Kidney epithelial cell (primary cell): ENCODE measurements at regions not wholly inside any gene's neighbourhood (a gene's known extent, or its start where the extent isn't known, plus 50 kb on each side); places are given as distances from the start of the nearest gene placed in this dataset.
A peak's percentile ranks its signal among the peaks of the same experiment; 100 is the strongest.
"Not testable (repeated sequence)": the region's sequence is repeated elsewhere in the genome, so short reads cannot be mapped to it uniquely, and the experiment has no call there.

Experiments used
- DNase-seq: peaks from one replicate; pipeline ENCODE4 v3.0.0-alpha.2; 2010; ENCODE audit warnings: low read depth
- H3K27me3 ChIP-seq: 2 replicates; pipeline ENCODE4 v1.6.0; 2011; ENCODE audit warnings: low read length; ENCODE audit not compliant: control insufficient read depth, insufficient read depth
- H3K36me3 ChIP-seq: 2 replicates; pipeline ENCODE4 v1.5.1; 2011; ENCODE audit warnings: low read length; ENCODE audit not compliant: control insufficient read depth, insufficient read depth
- H3K4me3 ChIP-seq: 2 replicates; pipeline ENCODE4 v1.5.1; 2011; ENCODE audit warnings: low read depth, mild to moderate bottlenecking, control low read depth, low read length
- CTCF ChIP-seq: IDR thresholded peaks from 2 replicates; pipeline ENCODE4 v1.5.1; 2011; ENCODE audit warnings: mild to moderate bottlenecking, moderate library complexity, low read length, control low read depth, inconsistent platforms; ENCODE audit not compliant: insufficient read depth, poor library complexity, severe bottlenecking

- no peak overlapping the region for H3K4me3 ChIP-seq
- H3K27me3 ChIP-seq, result no peaks in the 10 kb centered on the region
- DNase-seq, result no peak
- no peak for TF ChIP-seq CTCF
- no peaks in the 10 kb centered on the region for H3K36me3 ChIP-seq
These were observed 181.1 kb downstream of the AVL9 start for GRCh38 chr7:32676249-32676941.

- Histone ChIP-seq H3K27me3 (no peaks in the 10 kb centered on the region), H3K36me3 (no peaks in the 10 kb centered on the region), H3K4me3 (no peak overlapping the region)
- DNase-seq, result no peak
- TF ChIP-seq CTCF, result no peak
These were observed 178.1 kb downstream of the AVL9 start for GRCh38 chr7:32673275-32673983.

- peak; percentile 77 for DNase-seq
- H3K4me3 ChIP-seq, result no peak overlapping the region
- no peak for TF ChIP-seq CTCF
- no peaks in the 10 kb centered on the region for H3K27me3 ChIP-seq
- no peaks in the 10 kb centered on the region for H3K36me3 ChIP-seq
These were observed 175.1 kb downstream of the AVL9 start for GRCh38 chr7:32670110-32671025.

- peak; percentile 75 for DNase-seq
These were observed 174.0 kb downstream of the AVL9 start for GRCh38 chr7:32669173-32669870.

GRCh38 chr7:32668387-32669097 lies 173.3 kb downstream of the AVL9 start:
- DNase-seq, H3K4me3 ChIP-seq: not testable (repeated sequence)

More at GRCh38 chr7:32669173-32669870, 174.0 kb downstream of the AVL9 start:
- H3K4me3 ChIP-seq, H3K27me3 ChIP-seq, H3K36me3 ChIP-seq: not testable (repeated sequence)

GRCh38 chr7:32667586-32667985 lies 172.3 kb downstream of the AVL9 start:
- H3K27me3 ChIP-seq, DNase-seq: not testable (repeated sequence)

More at GRCh38 chr7:32668387-32669097, 173.3 kb downstream of the AVL9 start:
- not testable (repeated sequence) for H3K27me3 ChIP-seq, H3K36me3 ChIP-seq

GRCh38 chr7:32663805-32664211 lies 168.5 kb downstream of the AVL9 start:
- not testable (repeated sequence) for H3K27me3 ChIP-seq, H3K36me3 ChIP-seq, DNase-seq, H3K4me3 ChIP-seq

More at GRCh38 chr7:32667586-32667985, 172.3 kb downstream of the AVL9 start:
- H3K4me3 ChIP-seq, H3K36me3 ChIP-seq: not testable (repeated sequence)

GRCh38 chr7:32662509-32662908 lies 167.2 kb downstream of the AVL9 start:
- not testable (repeated sequence) for H3K4me3 ChIP-seq, DNase-seq, H3K36me3 ChIP-seq, H3K27me3 ChIP-seq
